DMS79 treated with DMSO at 0.1 percent for 48 hours (cell line): ENCODE measurements at regions not wholly inside any gene's neighbourhood (a gene's known extent, or its start where the extent isn't known, plus 50 kb on each side); places are given as distances from the start of the nearest gene placed in this dataset.

Experiments
- DNase-seq: peaks from one replicate; lab custom pipeline; 2025; lab: John Stamatoyannopoulos, UW

GRCh38 chr4:127538016-127538415, 94.7 kb upstream of the INTU start:
- no peak for DNase-seq

GRCh38 chr4:127540497-127541025, 92.2 kb upstream of the INTU start:
- no peak for DNase-seq

GRCh38 chr4:127545271-127545670, 87.5 kb upstream of the INTU start:
- DNase-seq: no peak

- DNase-seq: no peak
These were observed 83.5 kb upstream of the INTU start for GRCh38 chr4:127548990-127549925.

GRCh38 chr4:127555106-127555505, 77.7 kb upstream of the INTU start:
- DNase-seq: no peak

GRCh38 chr4:127558088-127558487, 74.7 kb upstream of the INTU start:
- no peak for DNase-seq

GRCh38 chr4:127558489-127559407, 74.0 kb upstream of the INTU start:
- DNase-seq: no peak

GRCh38 chr4:127559981-127560380, 72.8 kb upstream of the INTU start:
- no peak for DNase-seq

- DNase-seq: no peak
These were observed 72.0 kb upstream of the INTU start for GRCh38 chr4:127560755-127561154.

- no peak for DNase-seq
These were observed 58.1 kb upstream of the INTU start for GRCh38 chr4:127574643-127575042.

GRCh38 chr4:127575888-127576287, 56.9 kb upstream of the INTU start:
- no peak for DNase-seq

GRCh38 chr4:127578491-127578890, 54.3 kb upstream of the INTU start:
- no peak for DNase-seq

GRCh38 chr4:127578967-127579366, 53.8 kb upstream of the INTU start:
- DNase-seq: no peak

GRCh38 chr4:127579821-127580220, 52.9 kb upstream of the INTU start:
- no peak for DNase-seq

- no peak for DNase-seq
These were observed 52.5 kb upstream of the INTU start for GRCh38 chr4:127580300-127580699.

GRCh38 chr4:127580891-127581290, 51.9 kb upstream of the INTU start:
- no peak for DNase-seq
